A549 (cell line): ENCODE measurements at regions not wholly inside any gene's neighbourhood (a gene's known extent, or its start where the extent isn't known, plus 50 kb on each side); places are given as distances from the start of the nearest gene placed in this dataset.

Source experiments
- ESRRA ChIP-seq: fragments of 150-350 bp; IDR thresholded peaks from 2 replicates; pipeline ENCODE4 v1.6.1; 2014; ENCODE audit warnings: mild to moderate bottlenecking, low read length, borderline replicate concordance
- JUNB ChIP-seq: fragments of >200 bp; sonication (Bioruptor Twin); formaldehyde crosslinking; IDR thresholded peaks from 2 replicates; pipeline ENCODE4 v1.6.1; 2016
- POLR2A ChIP-seq: IDR thresholded peaks from 2 replicates; pipeline ENCODE4 v1.6.1; 2012; ENCODE audit warnings: mild to moderate bottlenecking, low read length
- TF ChIP-seq, protein P1 (sequence below): IDR thresholded peaks from 2 replicates; pipeline ENCODE4 v1.6.1; 2012
- TF ChIP-seq, protein P2 (sequence below): IDR thresholded peaks from 2 replicates; pipeline ENCODE4 v1.6.1; 2012
- TF ChIP-seq, protein P3 (sequence below): fragments of >200 bp; sonication (Bioruptor Twin); formaldehyde crosslinking; IDR thresholded peaks from 3 replicates; pipeline ENCODE4 v1.5.1; 2016
- TF ChIP-seq, protein P4 (sequence below): fragments of 150-350 bp; IDR thresholded peaks from 2 replicates; pipeline ENCODE4 v1.6.1; 2014; ENCODE audit warnings: low read depth, mild to moderate bottlenecking, low read length

DNA sequence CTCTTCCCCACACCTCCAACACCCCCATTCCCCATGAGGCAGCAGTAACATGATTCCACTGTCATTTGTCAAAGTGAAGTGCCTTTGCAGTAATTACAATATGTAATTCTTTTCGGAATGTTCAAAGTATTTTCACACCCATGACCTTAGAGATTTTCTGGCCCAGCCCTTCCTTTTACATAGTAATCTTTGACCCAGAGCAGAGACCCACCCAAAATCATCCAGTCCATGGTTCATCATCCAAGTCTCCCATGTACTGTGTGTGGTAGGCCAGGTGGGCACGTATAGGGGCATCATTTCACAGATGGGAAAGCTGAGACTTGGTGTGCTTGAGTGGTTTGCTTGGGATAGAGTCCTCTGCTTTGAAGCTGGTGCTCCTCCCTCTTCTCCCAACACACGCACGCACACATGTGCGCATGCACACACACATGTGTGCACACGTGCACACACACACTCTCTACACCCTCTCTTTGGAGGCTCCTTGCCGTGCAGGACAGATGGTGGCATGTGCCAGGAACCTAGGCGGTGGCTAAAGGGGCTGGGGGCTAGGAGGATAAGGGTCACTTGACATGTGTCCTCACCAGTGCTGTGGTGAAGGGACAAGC, 284.7 kb upstream of the ROPN1 start:
- TF ChIP-seq, protein P1, sequence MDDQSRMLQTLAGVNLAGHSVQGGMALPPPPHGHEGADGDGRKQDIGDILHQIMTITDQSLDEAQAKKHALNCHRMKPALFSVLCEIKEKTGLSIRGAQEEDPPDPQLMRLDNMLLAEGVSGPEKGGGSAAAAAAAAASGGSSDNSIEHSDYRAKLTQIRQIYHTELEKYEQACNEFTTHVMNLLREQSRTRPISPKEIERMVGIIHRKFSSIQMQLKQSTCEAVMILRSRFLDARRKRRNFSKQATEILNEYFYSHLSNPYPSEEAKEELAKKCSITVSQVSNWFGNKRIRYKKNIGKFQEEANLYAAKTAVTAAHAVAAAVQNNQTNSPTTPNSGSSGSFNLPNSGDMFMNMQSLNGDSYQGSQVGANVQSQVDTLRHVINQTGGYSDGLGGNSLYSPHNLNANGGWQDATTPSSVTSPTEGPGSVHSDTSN, result no peak
- TF ChIP-seq, protein P2, sequence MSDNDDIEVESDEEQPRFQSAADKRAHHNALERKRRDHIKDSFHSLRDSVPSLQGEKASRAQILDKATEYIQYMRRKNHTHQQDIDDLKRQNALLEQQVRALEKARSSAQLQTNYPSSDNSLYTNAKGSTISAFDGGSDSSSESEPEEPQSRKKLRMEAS, result no peak
- TF ChIP-seq, protein P3, sequence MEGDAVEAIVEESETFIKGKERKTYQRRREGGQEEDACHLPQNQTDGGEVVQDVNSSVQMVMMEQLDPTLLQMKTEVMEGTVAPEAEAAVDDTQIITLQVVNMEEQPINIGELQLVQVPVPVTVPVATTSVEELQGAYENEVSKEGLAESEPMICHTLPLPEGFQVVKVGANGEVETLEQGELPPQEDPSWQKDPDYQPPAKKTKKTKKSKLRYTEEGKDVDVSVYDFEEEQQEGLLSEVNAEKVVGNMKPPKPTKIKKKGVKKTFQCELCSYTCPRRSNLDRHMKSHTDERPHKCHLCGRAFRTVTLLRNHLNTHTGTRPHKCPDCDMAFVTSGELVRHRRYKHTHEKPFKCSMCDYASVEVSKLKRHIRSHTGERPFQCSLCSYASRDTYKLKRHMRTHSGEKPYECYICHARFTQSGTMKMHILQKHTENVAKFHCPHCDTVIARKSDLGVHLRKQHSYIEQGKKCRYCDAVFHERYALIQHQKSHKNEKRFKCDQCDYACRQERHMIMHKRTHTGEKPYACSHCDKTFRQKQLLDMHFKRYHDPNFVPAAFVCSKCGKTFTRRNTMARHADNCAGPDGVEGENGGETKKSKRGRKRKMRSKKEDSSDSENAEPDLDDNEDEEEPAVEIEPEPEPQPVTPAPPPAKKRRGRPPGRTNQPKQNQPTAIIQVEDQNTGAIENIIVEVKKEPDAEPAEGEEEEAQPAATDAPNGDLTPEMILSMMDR, result no peak
- TF ChIP-seq ESRRA (no peak), POLR2A (no peak), JUNB (no peak)
- TF ChIP-seq, protein P4, sequence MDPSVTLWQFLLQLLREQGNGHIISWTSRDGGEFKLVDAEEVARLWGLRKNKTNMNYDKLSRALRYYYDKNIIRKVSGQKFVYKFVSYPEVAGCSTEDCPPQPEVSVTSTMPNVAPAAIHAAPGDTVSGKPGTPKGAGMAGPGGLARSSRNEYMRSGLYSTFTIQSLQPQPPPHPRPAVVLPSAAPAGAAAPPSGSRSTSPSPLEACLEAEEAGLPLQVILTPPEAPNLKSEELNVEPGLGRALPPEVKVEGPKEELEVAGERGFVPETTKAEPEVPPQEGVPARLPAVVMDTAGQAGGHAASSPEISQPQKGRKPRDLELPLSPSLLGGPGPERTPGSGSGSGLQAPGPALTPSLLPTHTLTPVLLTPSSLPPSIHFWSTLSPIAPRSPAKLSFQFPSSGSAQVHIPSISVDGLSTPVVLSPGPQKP, result no peak
